RWPE2 (cell line): ENCODE measurements at regions not wholly inside any gene's neighbourhood (a gene's known extent, or its start where the extent isn't known, plus 50 kb on each side); places are given as distances from the start of the nearest gene placed in this dataset.

Experiments
- ATAC-seq: fragments of 200-7000 bp; cut with Tn5 transposase; 3 replicates; pipeline ENCODE4 v1.9.1; 2021; ENCODE audit warnings: low read depth
- DNase-seq: peaks from one replicate; pipeline ENCODE4 v3.0.0-alpha.2; 2020; ENCODE audit warnings: low spot score
- H3K27ac ChIP-seq: fragments of 450-650 bp; 2 replicates; pipeline ENCODE4 v1.5.1; 2017; ENCODE audit warnings: mild to moderate bottlenecking; ENCODE audit not compliant: poor library complexity, severe bottlenecking
- H3K27me3 ChIP-seq: fragments of 250-450 bp; sonication (Bioruptor Pico); 2 replicates; pipeline ENCODE4 v1.5.1; 2021; ENCODE audit warnings: mild to moderate bottlenecking, moderate library complexity; ENCODE audit not compliant: insufficient read depth, poor library complexity, severe bottlenecking
- H3K36me3 ChIP-seq: fragments of 250-450 bp; sonication (Bioruptor Pico); 2 replicates; pipeline ENCODE4 v1.5.1; 2020; ENCODE audit warnings: low read depth, mild to moderate bottlenecking, moderate library complexity
- H3K4me1 ChIP-seq: fragments of 250-450 bp; sonication (Bioruptor Pico); 2 replicates; pipeline ENCODE4 v1.5.1; 2021; ENCODE audit warnings: mild to moderate bottlenecking, moderate library complexity; ENCODE audit not compliant: insufficient read depth, poor library complexity, severe bottlenecking
- H3K4me3 ChIP-seq: fragments of 250-450 bp; sonication (Bioruptor Pico); 2 replicates; pipeline ENCODE4 v1.5.1; 2021; ENCODE audit warnings: mild to moderate bottlenecking, moderate library complexity; ENCODE audit not compliant: severe bottlenecking
- H3K9me3 ChIP-seq: fragments of 250-450 bp; sonication (Bioruptor Pico); 2 replicates; pipeline ENCODE4 v1.5.1; 2021; ENCODE audit warnings: mild to moderate bottlenecking, moderate library complexity; ENCODE audit not compliant: severe bottlenecking
- CTCF ChIP-seq: fragments of 450-650 bp; IDR thresholded peaks from one replicate; pipeline ENCODE4 v1.5.1; 2017; ENCODE audit warnings: mild to moderate bottlenecking, moderate library complexity; ENCODE audit not compliant: poor library complexity, severe bottlenecking

GRCh38 chr10:14399641-14400040 lies 68.9 kb upstream of the FRMD4A start:
- Histone ChIP-seq H3K27ac (no peak overlapping the region), H3K27me3 (no peaks in the 10 kb centered on the region), H3K4me3 (no peak overlapping the region), H3K4me1 (peaks cover 13% of the 10 kb centered on the region), H3K9me3 (no peaks in the 10 kb centered on the region), H3K36me3 (no peaks in the 10 kb centered on the region)
- DNase-seq = no peak
- no peak for TF ChIP-seq CTCF
- no peak for ATAC-seq

- H3K4me1 ChIP-seq = peaks cover 13% of the 10 kb centered on the region
- H3K9me3 ChIP-seq = no peaks in the 10 kb centered on the region
- H3K4me3 ChIP-seq = no peak overlapping the region
- peak overlapping the region; percentile 52 for H3K27ac ChIP-seq
- no peaks in the 10 kb centered on the region for H3K27me3 ChIP-seq
- ATAC-seq (peak; percentile 97), DNase-seq (peak; percentile 65)
- TF ChIP-seq CTCF = no peak
- no peaks in the 10 kb centered on the region for H3K36me3 ChIP-seq
Observed at GRCh38 chr10:14397066-14397465, 66.3 kb upstream of the FRMD4A start.

GRCh38 chr10:14396411-14397048 lies 65.8 kb upstream of the FRMD4A start:
- H3K27ac ChIP-seq = peak overlapping the region; percentile 52
- peaks cover 13% of the 10 kb centered on the region for H3K4me1 ChIP-seq
- no peaks in the 10 kb centered on the region for H3K9me3 ChIP-seq
- H3K27me3 ChIP-seq = no peaks in the 10 kb centered on the region
- H3K4me3 ChIP-seq = no peak overlapping the region
- no peak for DNase-seq
- ATAC-seq = peak; percentile 8; the same call in 1 of the 3 replicates
- TF ChIP-seq CTCF = peak; percentile 16
- no peaks in the 10 kb centered on the region for H3K36me3 ChIP-seq

- Histone ChIP-seq H3K4me3 (no peak overlapping the region), H3K27me3 (no peaks in the 10 kb centered on the region), H3K4me1 (peaks cover 9% of the 10 kb centered on the region), H3K36me3 (no peaks in the 10 kb centered on the region), H3K9me3 (no peaks in the 10 kb centered on the region), H3K27ac (no peak overlapping the region)
- ATAC-seq (no peak), DNase-seq (no peak)
- no peak for TF ChIP-seq CTCF
Observed at GRCh38 chr10:14394179-14394578, 63.5 kb upstream of the FRMD4A start.

- H3K27me3 ChIP-seq = no peaks in the 10 kb centered on the region
- DNase-seq = no peak
Observed at GRCh38 chr10:14391342-14391741, 60.6 kb upstream of the FRMD4A start.

More at GRCh38 chr10:14391342-14391741, 60.6 kb upstream of the FRMD4A start:
- TF ChIP-seq CTCF = no peak
- Histone ChIP-seq H3K27ac (no peak overlapping the region), H3K4me3 (no peak overlapping the region), H3K36me3 (no peaks in the 10 kb centered on the region), H3K9me3 (no peaks in the 10 kb centered on the region), H3K4me1 (peaks cover 5% of the 10 kb centered on the region)
- ATAC-seq = no peak
